NCI-H1105 treated with DMSO at 0.1 percent for 48 hours (cell line): ENCODE measurements at regions not wholly inside any gene's neighbourhood (a gene's known extent, or its start where the extent isn't known, plus 50 kb on each side); places are given as distances from the start of the nearest gene placed in this dataset.
"Not testable (repeated sequence)": the region's sequence is repeated elsewhere in the genome, so short reads cannot be mapped to it uniquely, and the experiment has no call there.

Source experiments
- DNase-seq: peaks from one replicate; lab custom pipeline; 2025; lab: John Stamatoyannopoulos, UW

DNA sequence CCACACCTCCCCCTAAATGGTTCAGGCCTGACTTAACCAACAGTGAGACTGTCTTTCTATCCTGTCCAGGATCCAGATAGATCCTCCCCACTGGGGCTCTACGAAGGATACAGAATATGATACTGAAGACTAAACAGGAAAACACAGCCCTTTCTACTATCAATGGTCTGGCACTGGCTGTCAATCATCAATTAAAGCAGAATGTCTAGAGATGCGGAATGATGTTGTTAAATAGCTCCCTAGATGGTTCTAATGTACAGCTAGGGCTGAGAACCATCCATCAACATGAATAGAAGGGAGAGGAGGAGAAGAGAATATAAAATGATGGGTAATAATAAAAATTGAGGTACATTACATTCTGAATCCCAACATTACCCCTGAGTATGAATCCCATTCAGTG, 314.3 kb upstream of the CELF2 start:
- DNase-seq = no peak

DNA sequence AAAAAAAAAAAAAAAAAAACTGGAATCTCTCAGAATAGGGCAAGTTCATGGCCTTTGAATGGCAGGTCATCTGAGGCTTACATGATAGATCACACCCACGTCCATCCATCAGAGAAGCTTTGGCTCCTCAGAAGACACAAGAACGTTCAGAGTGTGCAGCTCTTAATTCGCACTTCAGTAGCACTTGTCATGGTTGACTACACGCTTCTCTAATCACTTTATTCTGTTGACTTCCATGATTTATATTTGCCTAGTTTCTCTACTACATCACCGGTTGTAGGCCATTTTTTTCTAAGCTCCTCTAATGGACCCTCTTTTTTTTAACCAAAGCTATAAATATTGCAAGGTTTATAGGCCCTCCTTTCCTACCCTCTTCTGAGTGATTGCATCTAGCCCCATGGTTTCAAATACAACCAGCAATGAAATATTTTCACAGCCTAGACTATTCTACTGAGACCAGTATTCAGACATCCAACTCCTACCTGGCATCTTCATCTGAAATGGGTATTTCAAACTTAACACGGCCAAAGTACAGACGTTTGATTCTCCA, 305.4 kb upstream of the CELF2 start:
- no peak for DNase-seq

DNA sequence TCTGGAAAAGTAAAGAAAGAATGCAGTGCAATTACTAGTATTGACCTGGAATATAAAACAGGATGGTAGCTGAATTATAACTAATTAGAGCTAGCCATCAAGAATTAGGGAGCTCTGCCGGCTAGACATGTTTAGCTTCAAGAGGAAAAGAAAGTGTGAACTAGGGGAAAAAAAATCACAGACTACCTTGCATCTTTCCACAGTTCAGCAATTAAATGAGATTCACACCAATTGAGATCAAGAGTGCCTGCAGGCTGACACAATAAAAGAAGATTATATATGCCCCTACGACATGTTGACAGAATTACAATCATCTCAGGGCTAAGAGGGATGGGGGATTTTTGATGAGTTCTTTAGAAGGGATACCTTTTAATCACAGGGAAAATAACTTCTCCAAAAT, 303.3 kb upstream of the CELF2 start:
- DNase-seq = no peak

DNA sequence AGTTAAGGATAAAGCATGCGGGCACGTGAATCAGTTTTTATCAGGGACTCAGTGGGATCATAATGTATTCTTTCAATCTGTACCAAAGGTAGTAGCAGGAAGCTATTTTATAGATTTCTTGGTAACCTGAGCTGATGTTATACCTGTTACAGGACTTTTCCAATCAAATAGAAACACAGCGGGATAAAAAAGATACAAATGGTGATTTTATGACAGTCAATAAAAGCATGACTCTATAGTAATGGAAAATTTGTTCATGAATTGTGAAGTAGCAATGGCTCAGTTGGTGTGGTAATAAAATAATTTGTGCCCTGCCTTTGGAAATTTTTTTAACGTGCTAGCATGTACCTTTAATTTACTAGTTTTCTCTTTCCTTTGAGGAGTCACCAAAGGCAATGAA, 300.7 kb upstream of the CELF2 start:
- DNase-seq = no peak

DNA sequence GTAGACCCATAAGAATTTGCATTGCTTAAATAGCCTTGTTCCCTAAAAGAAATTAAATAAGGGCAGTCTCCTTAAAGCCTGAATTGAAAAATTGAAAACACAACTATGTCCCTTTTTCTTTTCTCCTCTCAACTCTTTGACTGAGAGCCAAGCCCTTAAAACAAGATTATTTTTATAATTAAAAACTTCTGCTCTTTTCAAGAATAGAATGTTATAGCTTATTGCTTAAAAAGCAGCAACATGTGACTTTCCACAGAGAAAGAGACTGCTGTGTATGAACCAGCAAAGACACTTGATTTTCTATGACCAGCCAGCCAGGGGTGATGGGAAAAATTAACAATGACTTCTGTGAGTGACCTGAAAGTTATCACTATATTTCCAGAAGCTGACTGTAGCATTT, 295.2 kb upstream of the CELF2 start:
- DNase-seq = no peak

DNA sequence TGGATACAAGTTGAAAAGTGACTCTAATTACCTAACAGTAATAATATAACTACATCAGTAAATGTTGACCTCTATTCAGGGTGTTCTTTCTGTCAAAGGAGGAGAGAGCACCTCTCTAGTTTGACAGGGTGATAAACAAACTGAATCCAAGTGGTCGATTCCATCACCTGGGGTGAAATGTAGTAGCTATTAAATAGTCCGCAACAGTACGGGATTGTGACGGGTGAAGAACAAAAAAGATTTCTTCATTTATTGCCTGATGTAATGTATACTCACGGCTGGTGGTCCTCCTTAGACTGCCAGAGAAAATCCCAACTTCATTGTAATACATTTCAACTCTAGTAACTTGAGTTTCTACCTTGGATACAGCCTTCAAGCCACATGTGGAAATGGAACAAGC, 292.5 kb upstream of the CELF2 start:
- no peak for DNase-seq

DNA sequence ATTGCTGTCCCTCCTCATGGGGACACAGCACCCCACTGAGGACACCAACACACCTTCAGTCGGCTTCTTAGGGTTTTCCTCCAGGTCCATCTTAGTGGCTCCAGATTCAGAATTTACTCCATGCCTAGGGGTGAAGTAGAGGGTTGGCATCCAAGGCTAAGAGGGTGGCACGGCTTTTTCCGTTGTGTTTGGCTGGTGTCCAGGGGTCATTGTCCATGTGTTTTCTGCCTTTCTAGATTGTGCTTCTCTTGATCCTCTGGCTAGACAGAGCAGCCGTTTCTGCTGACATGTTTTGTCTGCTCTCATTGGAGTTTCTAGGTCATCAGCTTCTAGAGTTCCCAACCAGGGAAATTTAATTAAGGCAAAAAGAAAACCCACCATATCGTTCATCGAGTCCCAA, 291.6 kb upstream of the CELF2 start:
- no peak for DNase-seq

DNA sequence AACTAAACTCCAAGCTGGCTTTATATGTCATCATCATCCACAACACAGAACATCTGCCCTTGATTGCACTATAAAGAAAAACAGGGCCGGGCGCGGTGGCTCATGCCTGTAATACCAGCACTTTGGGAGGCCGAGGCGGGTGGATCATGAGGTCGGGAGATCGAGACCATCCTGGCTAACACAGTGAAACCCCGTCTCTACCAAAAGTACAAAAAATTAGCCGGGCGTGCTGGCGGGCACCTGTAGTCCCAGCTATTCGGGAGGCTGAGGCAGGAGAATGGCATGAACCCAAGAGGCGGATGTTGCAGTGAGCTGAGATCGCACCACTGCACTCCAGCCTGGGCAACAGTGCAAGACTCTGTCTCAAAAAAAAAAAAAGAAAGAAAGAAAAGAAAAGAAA, 290.3 kb upstream of the CELF2 start:
- DNase-seq = not testable (repeated sequence)

DNA sequence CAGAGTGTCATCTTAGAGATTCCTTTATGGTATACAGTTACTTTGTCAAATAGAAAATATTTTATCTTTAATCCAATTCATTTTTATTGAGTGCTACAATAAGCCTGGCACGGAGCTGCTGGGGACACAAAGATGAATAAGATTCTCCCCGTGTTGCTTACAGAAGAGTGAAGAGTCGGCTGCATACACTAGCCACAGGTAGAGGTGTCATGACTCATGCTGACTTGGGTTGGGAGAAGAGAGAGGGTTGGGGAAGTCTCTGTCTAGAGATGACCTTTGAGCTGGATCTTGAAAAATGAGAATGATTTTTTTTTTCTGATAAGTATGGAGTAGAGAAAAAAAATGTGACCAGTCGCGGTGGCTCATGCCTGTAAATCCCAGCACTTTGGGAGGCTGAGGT, 289.9 kb upstream of the CELF2 start:
- DNase-seq = no peak

DNA sequence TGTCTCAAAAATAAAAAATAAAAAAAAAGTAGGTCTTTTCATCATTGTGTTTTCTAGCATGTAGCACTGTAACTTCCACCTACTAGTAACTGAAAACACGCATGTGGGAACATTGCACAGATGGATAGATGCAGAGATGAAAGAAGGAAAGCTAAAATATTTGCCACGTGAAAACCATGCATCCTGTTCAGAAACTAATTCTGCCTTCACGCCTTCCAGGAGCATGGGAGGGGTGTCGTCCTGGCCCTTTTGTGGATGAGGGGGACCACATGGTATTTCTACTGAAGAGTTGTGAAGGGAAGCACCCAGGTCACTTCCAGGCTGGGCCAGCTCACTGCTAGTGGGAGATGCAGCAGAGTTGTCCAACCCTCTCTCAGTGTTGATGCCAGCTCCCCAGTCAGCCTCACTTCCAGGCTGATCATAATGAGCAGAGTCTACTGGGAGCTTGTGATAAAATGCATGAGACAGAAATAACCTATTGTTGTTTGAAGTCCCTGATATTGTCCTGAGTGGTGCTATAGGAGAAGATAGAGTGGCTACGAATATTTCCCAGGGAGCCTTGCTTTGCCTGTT, 287.1 kb upstream of the CELF2 start:
- no peak for DNase-seq

DNA sequence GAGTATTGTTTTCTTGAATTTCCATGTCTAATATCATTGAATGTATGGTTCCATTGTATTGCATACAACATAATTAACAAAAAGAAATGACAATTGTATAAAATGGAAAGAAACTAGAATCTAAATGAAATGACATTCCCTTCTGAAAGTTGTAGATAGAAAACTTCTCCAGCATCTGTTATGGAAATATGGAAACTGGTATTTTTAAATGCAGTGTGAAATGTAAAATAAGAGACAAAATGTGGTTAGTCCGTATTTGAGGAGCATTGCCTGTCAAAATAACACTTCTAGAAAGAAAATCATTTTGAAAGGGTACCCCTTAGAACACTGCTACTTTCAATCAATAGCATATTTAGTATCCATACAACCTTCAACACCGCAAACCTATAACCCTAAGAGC, 286.3 kb upstream of the CELF2 start:
- no peak for DNase-seq

DNA sequence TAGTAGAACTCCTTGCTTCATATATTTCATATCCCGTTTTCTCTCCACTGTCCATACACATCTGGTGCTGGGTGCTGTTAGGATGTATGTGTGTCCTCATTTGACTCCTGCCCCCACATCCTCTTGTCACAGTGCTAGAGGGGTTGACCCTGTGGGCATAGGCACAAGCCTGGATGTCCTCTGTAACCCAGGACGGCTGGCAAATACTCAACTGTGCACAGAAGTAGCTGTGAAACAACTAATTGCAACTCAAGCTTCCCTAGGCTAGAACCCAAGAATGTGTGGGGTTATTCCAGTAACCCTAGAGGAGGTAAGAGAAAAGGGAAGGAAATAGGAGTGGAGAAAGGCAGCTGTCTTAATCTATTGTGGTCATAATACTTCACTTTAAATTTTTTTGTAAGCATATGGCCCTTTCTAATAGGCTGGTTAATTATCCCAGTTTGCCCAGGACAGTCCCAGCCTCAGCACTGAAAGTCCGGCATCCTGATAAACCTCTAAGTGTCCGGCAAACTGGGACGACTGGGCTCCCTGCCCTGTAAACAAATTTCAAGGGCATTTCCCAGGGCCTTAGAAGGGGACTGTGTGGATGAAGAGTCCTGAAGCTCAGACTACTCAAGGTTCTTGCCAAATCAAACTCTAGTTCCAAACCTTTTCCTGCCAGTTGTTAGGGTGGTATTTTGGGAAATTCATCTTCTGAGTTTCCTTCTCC, 283.2 kb upstream of the CELF2 start:
- DNase-seq = no peak

DNA sequence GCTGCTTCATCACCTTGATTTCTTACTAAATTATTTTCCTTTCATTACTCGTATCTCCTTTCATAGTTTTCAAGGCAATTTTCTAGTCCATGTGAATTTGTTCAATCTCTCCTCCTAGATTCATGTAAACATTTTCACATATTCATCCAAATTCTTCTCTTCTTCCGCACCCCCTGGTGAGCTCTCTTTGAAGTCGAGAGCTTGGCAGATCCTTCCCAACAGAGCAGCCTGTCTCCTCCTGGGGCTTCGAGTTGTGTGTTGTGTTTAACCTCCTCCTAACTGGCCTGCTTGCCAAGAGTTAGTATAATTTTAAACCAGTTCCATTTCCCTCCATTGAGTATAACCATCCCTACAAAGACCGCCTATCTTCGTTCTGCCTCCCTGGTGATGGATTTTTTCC, 272.4 kb upstream of the CELF2 start:
- DNase-seq = no peak

DNA sequence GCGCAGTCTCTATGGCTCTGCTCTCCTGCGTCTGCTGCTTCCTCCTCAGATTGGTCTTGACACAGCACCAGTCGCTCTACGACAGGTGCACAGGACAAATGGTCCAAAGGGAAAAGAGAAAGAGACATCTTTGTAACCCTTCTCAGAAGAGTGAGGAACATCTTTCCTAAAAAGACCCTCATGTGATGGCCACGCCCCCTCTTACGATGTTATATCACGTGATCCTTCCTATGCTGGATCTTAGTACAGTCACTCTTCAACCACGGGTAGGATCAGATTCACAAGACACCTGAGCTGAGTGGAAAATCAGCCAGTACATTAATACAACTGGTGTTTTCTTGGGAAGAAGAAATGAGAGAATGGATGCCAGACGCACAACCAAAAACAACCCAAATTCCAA, 262.2 kb upstream of the CELF2 start:
- no peak for DNase-seq

DNA sequence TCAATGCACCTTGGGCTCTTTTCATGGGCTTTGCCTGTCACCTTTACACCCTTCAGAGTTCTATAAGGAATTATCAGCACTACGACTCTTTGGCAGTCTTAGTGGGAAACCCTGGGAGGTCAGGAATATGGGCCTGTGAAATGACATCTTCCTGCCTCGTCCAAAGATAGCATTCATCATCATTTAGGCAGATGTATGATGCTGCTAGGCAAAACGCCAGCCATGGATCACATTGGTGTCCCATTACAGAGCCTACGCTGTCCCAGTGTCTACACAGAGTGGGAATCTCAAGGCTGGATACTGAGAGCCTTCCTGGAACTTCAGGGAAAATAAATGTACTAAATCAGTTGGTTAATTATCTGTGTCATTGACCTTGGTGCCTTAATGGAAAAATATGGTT, 259.4 kb upstream of the CELF2 start:
- DNase-seq = no peak

DNA sequence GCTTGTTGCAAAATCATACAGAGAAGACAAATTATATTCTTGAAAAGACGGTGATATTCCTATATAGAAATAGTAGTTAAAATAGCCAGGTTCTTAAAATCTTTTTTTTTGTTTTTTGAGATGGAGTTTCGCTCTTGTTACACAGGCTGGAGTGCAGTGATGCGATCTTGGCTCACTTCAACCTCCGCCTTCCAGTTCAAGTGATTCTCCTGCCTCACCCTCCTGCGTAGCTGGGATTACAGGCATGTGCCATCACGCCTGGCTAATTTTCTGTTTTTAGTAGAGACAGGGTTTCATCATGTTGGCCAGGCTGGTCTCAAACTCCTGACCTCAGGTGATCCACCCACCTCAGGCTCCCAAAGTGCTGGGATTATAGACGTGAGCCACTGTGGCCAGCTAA, 257.9 kb upstream of the CELF2 start:
- not testable (repeated sequence) for DNase-seq

DNA sequence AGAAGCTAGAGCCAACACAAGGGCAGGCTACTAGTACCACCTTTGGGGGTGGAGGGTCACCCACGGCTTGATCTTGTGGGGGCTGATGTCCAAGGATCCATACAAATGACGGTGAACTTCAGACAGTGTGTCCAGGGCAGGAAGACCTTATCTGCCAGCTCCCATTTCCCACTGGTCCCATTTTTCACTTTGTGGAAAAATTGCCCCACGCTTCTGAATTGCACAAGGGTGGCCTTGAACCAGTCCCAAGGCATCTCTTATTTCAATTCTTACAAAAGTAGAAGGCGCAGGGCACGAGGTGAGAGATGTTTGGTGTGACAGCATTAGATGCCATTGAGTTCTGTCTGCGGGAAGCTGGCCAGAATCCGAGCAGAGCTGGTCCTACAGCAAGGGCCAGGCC, 252.7 kb upstream of the CELF2 start:
- no peak for DNase-seq

DNA sequence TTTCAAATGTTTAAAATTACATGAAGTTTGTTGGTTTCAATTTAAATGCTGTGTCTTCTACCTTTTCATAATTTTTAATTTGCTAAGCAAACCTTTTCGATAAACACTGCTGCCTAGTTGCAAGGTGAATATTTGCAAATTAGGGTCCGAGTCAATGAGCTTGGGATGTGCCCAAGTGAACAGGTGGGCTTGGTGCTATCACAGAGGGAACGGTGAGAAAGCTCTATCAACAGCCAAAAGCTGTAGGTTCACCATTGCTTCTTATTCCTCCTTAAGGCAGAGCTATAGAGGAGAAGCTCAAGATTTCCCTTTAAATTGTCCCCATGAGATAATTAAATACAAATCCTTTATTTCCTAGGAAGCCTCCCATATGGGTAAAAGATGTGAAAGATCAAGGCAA, 245.3 kb upstream of the CELF2 start:
- no peak for DNase-seq

DNA sequence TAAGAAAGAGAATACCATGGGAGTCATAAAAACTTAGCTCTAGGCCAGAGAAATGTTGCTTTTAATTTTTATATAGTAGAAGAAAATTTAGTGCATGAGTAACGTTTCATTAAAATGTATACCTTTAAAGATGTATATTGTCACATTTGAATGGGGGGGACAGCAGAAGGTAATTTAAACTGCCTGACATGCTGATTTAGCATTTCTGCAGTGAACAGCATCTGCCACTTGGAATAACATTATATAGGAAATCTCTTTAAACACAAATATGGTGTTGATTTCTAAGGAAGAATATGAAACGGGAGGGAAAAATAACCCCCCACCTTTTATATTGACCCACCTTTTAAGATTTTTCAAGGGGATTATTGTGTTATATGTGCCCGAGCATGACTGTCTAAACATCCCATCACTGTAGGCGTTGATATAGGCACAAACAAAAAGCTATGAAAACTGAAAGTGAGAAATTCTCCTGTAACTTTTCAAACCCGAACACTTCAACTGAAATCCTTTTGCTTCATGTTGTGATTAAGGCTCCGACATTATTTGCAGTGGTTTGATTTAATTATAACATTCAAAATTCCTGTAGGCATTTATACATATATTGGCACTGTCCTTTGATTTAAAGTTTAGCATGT, 244.7 kb upstream of the CELF2 start:
- no peak for DNase-seq

DNA sequence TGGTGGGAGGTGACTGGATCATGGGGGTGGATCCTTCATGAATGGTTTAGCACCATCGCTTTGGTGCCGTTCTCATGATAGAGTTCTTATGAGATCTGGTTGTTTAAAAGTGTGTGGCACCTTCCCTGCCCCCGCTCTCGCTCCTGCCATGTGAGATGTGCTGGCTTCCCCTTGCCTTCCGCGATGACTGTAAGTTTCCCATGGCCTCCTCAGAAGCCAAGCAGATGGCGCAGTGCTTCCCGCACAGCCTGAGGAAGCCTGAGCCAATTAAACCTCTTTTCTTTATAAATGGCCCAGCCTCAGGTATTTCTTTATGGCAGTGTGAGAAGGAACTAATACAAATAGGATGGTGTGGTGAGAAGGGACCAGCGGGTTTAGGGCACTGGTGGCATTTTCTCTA, 243.3 kb upstream of the CELF2 start:
- no peak for DNase-seq

DNA sequence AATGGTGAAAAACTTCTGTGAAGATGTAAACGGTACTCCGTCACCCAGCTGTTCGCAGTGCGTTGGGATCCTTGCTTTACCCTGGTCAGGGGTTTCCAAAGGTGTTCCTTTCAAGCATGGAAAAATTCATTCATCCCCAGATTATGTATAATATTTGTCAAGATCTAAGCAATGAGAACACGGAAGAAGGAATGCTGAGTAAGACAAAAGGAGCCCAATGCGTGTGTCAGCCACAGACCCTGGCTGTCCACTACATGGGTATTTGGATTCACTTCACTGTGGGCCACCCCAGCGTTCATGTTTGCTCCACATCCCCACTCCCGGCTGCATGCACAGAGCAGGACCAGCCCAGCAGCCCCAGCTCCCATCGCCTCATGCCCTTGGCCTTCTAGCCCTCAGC, 241.3 kb upstream of the CELF2 start:
- no peak for DNase-seq

DNA sequence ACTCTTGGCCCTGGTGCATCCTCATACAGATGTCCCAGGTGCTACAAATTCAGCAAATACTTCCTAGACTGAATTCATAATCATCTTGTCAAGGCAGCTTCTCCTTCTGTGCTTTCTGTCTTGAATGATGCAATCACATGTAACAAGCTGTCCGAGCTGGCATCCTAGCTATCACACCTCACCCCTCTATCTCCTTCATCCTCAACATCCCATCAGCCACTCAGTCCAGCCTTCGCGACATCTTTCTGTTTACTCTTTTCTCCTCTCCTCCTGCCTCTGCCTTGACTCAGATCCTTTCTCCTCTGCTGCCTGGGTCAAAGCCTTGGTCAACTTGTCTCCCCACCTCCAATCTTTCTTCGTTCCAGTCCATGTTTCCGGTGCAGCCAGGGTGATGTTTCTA, 240.4 kb upstream of the CELF2 start:
- DNase-seq = no peak

DNA sequence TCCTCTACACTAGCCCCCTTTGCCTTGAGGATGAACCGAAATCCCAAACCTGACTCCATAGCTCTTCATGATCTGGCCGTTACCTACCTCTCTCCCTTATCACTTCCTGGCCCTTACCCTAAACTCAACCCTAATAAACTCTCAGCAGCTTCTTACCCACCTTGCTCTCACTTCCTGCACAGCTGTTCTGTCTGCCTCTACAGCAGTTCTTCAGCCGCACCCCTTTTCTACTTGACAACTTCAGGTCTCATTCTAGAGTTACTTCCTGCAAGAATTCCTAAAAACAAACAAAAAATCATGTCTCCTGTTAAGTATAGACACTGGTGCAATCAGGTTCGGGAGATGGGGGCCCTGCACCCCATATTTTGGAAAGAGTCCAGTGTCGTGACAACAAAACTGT, 239.9 kb upstream of the CELF2 start:
- no peak for DNase-seq

DNA sequence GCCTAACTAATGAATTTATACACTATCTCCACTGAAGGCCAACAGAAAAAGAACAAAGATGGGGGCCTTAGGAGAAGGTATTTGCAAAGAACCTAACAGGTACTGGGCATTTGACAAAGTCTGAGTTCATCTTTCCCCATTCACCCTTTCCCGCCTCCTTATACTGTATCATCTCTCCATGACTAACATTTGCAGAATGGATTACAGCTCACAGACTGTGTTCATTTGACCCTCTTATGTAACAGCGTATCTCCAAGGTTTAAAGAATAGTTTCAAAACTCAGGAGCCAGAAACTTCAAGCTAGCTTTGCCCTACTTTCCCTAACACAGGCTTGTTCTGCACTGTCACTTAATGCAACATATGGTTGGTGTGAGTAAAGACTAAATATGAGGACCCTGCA, 238.7 kb upstream of the CELF2 start:
- DNase-seq = no peak
